K562 (cell line): ENCODE measurements at regions not wholly inside any gene's neighbourhood (a gene's known extent, or its start where the extent isn't known, plus 50 kb on each side); places are given as distances from the start of the nearest gene placed in this dataset.

ENCODE experiments used
- POLR2AphosphoS5 ChIP-seq: IDR thresholded peaks from 2 replicates; pipeline ENCODE4 v1.6.1; 2011; ENCODE audit warnings: mild to moderate bottlenecking, low read depth, low read length, moderate library complexity; ENCODE audit not compliant: control insufficient read depth, insufficient read depth
- TSC22D4 ChIP-seq: fragments of 450-650 bp; IDR thresholded peaks from 2 replicates; pipeline ENCODE4 v1.6.1; 2016; ENCODE audit warnings: missing genetic modification characterization, missing biosample characterization, control low read depth

GRCh38 chr5:164007064-164007463, 501.6 kb downstream of the MAT2B start:
- no peak for TF ChIP-seq TSC22D4 (tag)
- no peak for TF ChIP-seq POLR2AphosphoS5
